ENCODE measurements at regions not wholly inside any gene's neighbourhood (a gene's known extent, or its start where the extent isn't known, plus 50 kb on each side); places are given as distances from the start of the nearest gene placed in this dataset.

DNA sequence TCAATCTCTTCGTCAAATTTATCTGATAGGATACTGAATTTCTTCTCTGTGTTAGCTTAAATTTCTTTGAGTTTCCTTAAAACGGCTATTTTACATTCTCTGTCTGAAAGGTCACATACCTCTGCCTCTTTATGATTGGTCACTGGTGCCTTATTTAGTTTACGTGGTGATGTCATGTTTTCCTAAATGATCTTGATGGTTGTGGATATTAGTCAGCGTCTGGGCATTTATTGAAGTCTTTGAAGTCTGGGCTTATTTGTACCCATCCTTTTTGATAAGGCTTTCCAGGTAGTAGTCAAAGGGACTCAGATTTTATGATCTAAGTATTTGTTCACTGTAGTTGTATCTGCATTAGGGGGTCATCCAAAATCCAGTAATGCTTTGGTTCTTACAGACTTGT is 1407.5 kb upstream of the LRRTM3 start (continued):
- TF ChIP-seq, protein P1, sequence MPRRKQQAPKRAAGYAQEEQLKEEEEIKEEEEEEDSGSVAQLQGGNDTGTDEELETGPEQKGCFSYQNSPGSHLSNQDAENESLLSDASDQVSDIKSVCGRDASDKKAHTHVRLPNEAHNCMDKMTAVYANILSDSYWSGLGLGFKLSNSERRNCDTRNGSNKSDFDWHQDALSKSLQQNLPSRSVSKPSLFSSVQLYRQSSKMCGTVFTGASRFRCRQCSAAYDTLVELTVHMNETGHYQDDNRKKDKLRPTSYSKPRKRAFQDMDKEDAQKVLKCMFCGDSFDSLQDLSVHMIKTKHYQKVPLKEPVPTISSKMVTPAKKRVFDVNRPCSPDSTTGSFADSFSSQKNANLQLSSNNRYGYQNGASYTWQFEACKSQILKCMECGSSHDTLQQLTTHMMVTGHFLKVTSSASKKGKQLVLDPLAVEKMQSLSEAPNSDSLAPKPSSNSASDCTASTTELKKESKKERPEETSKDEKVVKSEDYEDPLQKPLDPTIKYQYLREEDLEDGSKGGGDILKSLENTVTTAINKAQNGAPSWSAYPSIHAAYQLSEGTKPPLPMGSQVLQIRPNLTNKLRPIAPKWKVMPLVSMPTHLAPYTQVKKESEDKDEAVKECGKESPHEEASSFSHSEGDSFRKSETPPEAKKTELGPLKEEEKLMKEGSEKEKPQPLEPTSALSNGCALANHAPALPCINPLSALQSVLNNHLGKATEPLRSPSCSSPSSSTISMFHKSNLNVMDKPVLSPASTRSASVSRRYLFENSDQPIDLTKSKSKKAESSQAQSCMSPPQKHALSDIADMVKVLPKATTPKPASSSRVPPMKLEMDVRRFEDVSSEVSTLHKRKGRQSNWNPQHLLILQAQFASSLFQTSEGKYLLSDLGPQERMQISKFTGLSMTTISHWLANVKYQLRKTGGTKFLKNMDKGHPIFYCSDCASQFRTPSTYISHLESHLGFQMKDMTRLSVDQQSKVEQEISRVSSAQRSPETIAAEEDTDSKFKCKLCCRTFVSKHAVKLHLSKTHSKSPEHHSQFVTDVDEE (CRISPR knock-in tag; IDR thresholded peaks at IDR 0.05), result no peak
- TF ChIP-seq RARB (CRISPR knock-in tag; IDR thresholded peaks at IDR 0.05), result no peak
- TF ChIP-seq CSRNP3 (CRISPR knock-in tag; IDR thresholded peaks at IDR 0.05), result no peak
- TF ChIP-seq PPARA (CRISPR knock-in tag; IDR thresholded peaks at IDR 0.05; ENCODE audit: borderline replicate concordance), result no peak
- no peak for TF ChIP-seq ZC3H10 (CRISPR knock-in tag; IDR thresholded peaks at IDR 0.05)

- TF ChIP-seq ZFP3 (CRISPR knock-in tag; IDR thresholded peaks at IDR 0.05), result no peak
- no peak for TF ChIP-seq OSR1 (CRISPR knock-in tag; IDR thresholded peaks at IDR 0.05)
- ATAC-seq, result no peak
Observed at GRCh38 chr10:65528986-65529385, 1396.8 kb upstream of the LRRTM3 start.

- TF ChIP-seq GLIS3 (CRISPR knock-in tag; IDR thresholded peaks at IDR 0.05) (no peak), ZFP30 (CRISPR knock-in tag; IDR thresholded peaks at IDR 0.05) (no peak), ESRRG (CRISPR knock-in tag; IDR thresholded peaks at IDR 0.05) (no peak), RARB (CRISPR knock-in tag; IDR thresholded peaks at IDR 0.05) (no peak), CSDC2 (CRISPR knock-in tag; IDR thresholded peaks at IDR 0.05) (no peak), CSRNP3 (CRISPR knock-in tag; IDR thresholded peaks at IDR 0.05) (no peak), OSR1 (CRISPR knock-in tag; IDR thresholded peaks at IDR 0.05) (no peak), ZC3H10 (CRISPR knock-in tag; IDR thresholded peaks at IDR 0.05) (no peak), ISL1 (CRISPR knock-in tag; IDR thresholded peaks at IDR 0.05) (no peak)
- ATAC-seq, result no peak
Observed at GRCh38 chr10:65531545-65531944, 1394.3 kb upstream of the LRRTM3 start.

DNA sequence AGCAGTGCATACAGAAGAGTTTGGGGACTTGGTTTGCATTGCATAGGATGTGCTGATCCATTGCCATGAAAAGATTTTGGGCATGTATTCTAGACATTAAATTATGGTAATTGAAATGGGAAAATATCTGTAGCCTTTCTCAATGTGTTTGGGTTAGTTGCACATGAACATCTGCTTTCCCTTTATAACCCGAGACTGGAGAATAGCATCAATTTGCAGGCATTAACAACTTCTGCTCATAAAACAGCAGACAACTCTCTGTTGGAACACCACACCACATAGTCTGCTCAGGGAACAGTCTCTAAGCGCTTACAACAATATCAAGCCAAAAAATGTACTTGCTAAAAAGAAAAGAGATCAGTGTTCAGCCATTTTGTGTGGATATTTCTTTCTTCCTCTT is 1391.1 kb upstream of the LRRTM3 start:
- ATAC-seq, result no peak
- no peak for TF ChIP-seq TCF4 (CRISPR knock-in tag; IDR thresholded peaks at IDR 0.05; ENCODE audit: borderline replicate concordance)
- no peak for TF ChIP-seq PPARA (CRISPR knock-in tag; IDR thresholded peaks at IDR 0.05; ENCODE audit: borderline replicate concordance)
- TF ChIP-seq, protein P1 (CRISPR knock-in tag; IDR thresholded peaks at IDR 0.05), result no peak
- no peak for TF ChIP-seq BACH2 (CRISPR knock-in tag; IDR thresholded peaks at IDR 0.05; ENCODE audit: borderline replicate concordance)
- TF ChIP-seq ZC3H10 (CRISPR knock-in tag; IDR thresholded peaks at IDR 0.05), result no peak
- no peak for TF ChIP-seq CREB5 (CRISPR knock-in tag; IDR thresholded peaks at IDR 0.05; ENCODE audit: low read depth)
- no peak for TF ChIP-seq ISL1 (CRISPR knock-in tag; IDR thresholded peaks at IDR 0.05)

- no peak for ATAC-seq
- TF ChIP-seq ZNF70 (CRISPR knock-in tag; IDR thresholded peaks at IDR 0.05) (no peak), ZFP3 (CRISPR knock-in tag; IDR thresholded peaks at IDR 0.05) (no peak), ISL1 (CRISPR knock-in tag; IDR thresholded peaks at IDR 0.05) (no peak), CREB5 (CRISPR knock-in tag; IDR thresholded peaks at IDR 0.05; ENCODE audit: low read depth) (no peak), CSRNP3 (CRISPR knock-in tag; IDR thresholded peaks at IDR 0.05) (no peak), GLIS3 (CRISPR knock-in tag; IDR thresholded peaks at IDR 0.05) (no peak), RARB (CRISPR knock-in tag; IDR thresholded peaks at IDR 0.05) (no peak), TCF4 (CRISPR knock-in tag; IDR thresholded peaks at IDR 0.05; ENCODE audit: borderline replicate concordance) (no peak), ZNF8 (CRISPR knock-in tag; IDR thresholded peaks at IDR 0.05) (no peak), ZFP30 (CRISPR knock-in tag; IDR thresholded peaks at IDR 0.05) (no peak), ESRRG (CRISPR knock-in tag; IDR thresholded peaks at IDR 0.05) (no peak), ZC3H10 (CRISPR knock-in tag; IDR thresholded peaks at IDR 0.05) (no peak), OSR1 (CRISPR knock-in tag; IDR thresholded peaks at IDR 0.05) (no peak)
- TF ChIP-seq, protein P2, sequence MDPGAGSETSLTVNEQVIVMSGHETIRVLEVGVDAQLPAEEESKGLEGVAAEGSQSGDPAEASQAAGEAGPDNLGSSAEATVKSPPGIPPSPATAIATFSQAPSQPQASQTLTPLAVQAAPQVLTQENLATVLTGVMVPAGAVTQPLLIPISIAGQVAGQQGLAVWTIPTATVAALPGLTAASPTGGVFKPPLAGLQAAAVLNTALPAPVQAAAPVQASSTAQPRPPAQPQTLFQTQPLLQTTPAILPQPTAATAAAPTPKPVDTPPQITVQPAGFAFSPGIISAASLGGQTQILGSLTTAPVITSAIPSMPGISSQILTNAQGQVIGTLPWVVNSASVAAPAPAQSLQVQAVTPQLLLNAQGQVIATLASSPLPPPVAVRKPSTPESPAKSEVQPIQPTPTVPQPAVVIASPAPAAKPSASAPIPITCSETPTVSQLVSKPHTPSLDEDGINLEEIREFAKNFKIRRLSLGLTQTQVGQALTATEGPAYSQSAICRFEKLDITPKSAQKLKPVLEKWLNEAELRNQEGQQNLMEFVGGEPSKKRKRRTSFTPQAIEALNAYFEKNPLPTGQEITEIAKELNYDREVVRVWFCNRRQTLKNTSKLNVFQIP (CRISPR knock-in tag; IDR thresholded peaks at IDR 0.05; ENCODE audit: borderline replicate concordance, low read depth), result no peak
Observed at GRCh38 chr10:65544756-65545155, 1381.1 kb upstream of the LRRTM3 start.
